ENCODE measurements at regions not wholly inside any gene's neighbourhood (a gene's known extent, or its start where the extent isn't known, plus 50 kb on each side); places are given as distances from the start of the nearest gene placed in this dataset.
"Not testable (repeated sequence)": the region's sequence is repeated elsewhere in the genome, so short reads cannot be mapped to it uniquely, and the experiment has no call there.

DNA sequence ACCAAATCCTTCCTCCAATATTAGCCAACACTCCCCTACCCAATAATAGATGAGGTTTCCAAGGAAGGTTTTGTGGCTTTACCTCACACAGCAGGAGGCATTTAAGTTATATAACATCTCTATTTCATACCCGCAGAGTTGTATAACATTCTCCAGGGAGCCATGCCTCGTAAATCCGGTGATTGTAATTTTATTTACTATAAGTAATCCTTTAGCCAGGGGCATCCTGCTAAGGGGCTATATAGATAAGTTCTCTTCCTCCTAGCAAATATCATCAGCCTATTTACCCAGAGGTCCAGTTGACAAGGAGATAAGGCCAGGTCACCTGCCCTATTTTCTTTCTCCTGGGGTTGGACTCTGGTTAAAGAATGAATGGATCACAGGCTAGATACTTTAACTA, 2051.0 kb downstream of the EFNA5 start:
- TF ChIP-seq, protein P1, sequence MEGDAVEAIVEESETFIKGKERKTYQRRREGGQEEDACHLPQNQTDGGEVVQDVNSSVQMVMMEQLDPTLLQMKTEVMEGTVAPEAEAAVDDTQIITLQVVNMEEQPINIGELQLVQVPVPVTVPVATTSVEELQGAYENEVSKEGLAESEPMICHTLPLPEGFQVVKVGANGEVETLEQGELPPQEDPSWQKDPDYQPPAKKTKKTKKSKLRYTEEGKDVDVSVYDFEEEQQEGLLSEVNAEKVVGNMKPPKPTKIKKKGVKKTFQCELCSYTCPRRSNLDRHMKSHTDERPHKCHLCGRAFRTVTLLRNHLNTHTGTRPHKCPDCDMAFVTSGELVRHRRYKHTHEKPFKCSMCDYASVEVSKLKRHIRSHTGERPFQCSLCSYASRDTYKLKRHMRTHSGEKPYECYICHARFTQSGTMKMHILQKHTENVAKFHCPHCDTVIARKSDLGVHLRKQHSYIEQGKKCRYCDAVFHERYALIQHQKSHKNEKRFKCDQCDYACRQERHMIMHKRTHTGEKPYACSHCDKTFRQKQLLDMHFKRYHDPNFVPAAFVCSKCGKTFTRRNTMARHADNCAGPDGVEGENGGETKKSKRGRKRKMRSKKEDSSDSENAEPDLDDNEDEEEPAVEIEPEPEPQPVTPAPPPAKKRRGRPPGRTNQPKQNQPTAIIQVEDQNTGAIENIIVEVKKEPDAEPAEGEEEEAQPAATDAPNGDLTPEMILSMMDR (IDR thresholded peaks at IDR 0.05; ENCODE audit: extremely low read depth, insufficient read depth, missing control alignments) = no peak
- no peak for DNase-seq (ENCODE audit: low spot score)
- in situ Hi-C loops (cut with MboI; ENCODE audit: low pct_unique_long_range_greater_than_20kb, low sequenced_read_pairs, unreplicated experiment) = no loop called here

DNA sequence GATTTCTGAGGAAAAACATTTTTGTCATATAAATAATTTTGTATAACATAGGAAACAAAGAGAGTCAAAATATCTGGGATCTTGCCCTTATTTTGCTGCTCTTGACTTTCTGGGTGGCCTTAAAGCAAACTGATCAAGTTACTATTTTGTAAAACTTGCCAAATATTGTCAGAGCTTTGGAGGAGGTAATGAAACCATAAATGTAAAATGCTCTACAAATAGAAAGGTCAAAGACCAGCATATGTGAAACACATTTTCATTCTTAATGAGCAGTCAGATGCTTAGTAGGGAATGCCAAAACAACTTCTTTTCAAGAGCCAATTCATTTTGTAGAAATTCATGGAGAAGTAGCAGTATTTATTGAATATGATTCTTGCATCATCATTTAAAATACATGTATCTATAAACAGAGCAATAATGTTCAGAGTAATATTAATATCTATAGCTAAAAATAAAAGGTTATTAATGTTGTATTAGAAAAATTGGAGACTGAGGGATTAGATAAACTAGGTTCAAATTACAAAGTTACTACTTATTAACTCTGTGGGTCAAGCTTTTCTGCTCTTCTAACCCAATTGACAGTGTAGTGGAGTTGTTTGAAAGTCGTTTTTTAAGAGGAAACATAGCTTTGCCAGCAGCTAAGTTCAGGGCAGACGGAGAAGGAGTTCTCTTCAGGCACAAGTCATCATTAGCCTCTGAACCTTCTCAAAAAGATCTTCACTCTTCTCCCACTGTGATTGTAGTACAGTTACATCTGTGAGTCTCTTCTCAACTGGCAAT, 2053.1 kb downstream of the EFNA5 start:
- in situ Hi-C loops (cut with MboI; ENCODE audit: low pct_unique_long_range_greater_than_20kb, low sequenced_read_pairs, unreplicated experiment) = no loop called here
- TF ChIP-seq, protein P1 (IDR thresholded peaks at IDR 0.05; ENCODE audit: extremely low read depth, insufficient read depth, missing control alignments) = no peak
- no peak for DNase-seq (ENCODE audit: low spot score)

DNA sequence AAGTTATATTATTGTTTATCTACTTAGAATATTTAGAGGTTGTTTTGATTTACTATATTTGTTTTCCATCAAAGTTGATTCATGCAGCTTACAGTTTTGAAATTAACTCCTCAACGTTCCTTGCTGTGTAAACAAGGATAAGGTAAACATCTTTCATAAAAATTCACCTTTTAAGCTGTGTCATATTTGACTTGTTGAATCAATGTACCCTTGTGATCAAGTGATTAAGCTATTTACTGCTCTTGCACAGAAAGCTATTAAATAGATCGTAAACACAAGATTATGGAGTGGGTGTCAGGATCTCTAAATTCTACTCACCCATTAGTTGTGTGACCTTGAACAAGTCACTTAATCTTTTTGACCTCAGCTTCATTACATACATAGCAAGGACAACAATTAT, 2054.0 kb upstream of the NUDT12 start:
- TF ChIP-seq, protein P1 (IDR thresholded peaks at IDR 0.05; ENCODE audit: extremely low read depth, insufficient read depth, missing control alignments) = no peak
- DNase-seq (ENCODE audit: low spot score) = no peak
- in situ Hi-C loops (cut with MboI; ENCODE audit: low pct_unique_long_range_greater_than_20kb, low sequenced_read_pairs, unreplicated experiment) = no loop called here

DNA sequence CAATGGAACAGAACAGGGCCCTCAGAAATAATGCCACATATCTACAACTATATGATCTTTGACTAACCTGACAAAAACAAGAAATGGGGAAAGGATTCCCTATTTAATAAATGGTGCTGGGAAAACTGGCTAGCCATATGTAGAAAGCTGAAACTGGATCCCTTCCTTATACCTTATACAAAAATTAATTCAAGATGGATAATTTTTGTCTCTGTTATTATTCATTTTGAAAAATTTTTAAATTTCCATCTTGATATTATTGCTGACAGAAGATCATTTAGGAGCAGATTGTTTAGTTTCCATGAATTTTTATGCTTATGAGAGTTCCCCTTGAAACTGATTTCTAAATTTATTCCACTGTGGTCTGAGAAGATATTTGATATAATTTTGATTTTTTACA, 2039.8 kb upstream of the NUDT12 start:
- DNase-seq (ENCODE audit: low spot score); in situ Hi-C loops (cut with MboI; ENCODE audit: low pct_unique_long_range_greater_than_20kb, low sequenced_read_pairs, unreplicated experiment): not testable (repeated sequence)

DNA sequence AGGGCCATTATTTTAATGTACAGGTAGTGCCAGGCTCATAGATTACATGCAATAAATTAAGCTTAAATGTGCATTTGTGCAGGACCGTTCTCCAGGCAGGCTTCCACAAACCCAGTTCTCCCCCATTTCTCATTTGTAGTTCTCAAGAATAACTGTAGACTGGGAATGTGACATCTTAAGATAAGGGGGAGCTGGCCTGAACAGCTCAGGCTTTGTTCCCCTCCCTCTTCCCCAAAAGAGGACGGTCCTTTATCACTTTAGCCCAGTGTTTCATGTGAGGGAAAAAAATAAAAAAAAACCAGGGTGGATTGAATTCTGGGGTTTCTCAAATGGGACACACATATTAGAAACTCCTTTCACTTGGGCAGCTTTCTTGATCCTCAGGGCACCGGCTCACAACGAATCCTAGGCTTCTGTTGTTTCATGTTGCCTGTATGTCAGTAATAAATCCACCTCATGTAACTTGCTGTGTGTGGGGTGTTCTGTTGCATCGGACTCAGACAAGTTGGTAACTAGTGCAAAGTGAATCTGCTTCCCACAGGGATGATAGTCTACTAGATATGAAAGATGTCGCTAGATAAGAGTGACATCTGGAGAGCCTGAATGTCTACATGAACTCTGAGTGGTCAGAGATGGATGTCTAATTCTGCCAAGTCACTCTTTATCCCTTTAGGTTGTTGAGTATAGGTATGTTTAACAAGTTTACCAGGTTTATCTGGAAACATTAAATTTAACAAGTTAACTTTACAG, 2030.6 kb upstream of the NUDT12 start:
- TF ChIP-seq, protein P1 (IDR thresholded peaks at IDR 0.05; ENCODE audit: extremely low read depth, insufficient read depth, missing control alignments) = no peak
- no peak for DNase-seq (ENCODE audit: low spot score)
- in situ Hi-C loops (cut with MboI; ENCODE audit: low pct_unique_long_range_greater_than_20kb, low sequenced_read_pairs, unreplicated experiment) = no loop called here

DNA sequence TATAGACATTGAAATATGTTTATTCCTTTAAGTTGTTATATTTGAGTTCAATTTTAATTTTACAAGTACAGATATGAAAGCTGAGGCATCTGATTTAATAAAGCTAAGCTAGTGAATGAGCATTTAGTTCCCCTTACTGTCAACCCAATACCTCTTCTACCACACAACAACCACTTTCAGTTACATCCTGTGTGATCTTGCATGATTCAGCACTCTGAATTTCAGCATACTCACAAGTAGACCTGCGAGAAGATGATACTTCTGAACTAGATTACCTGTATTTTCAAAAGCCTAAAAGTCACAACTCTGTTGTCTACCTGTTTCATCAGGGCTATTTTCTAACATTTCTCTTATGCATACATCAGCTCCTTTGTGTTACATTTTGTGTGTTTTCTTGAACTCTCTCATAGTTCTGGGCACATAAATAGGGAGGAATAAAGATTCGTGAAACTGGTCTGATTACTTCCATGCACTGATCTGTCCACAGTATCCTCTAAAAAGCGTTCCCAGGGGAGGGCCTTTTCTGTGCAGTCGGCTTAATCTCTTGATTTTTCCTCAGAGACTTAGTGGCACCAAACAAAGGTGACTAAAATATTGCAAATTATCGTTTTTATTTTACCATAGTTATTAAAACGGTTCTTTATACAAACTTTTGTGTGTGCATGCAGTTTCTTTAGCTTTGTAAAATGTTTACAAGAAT, 2025.5 kb upstream of the NUDT12 start:
- in situ Hi-C loops (cut with MboI; ENCODE audit: low pct_unique_long_range_greater_than_20kb, low sequenced_read_pairs, unreplicated experiment) = no loop called here
- DNase-seq (ENCODE audit: low spot score) = no peak
- TF ChIP-seq, protein P1 (IDR thresholded peaks at IDR 0.05; ENCODE audit: extremely low read depth, insufficient read depth, missing control alignments) = no peak
